B cell (primary cell): ENCODE measurements at regions not wholly inside any gene's neighbourhood (a gene's known extent, or its start where the extent isn't known, plus 50 kb on each side); places are given as distances from the start of the nearest gene placed in this dataset.

Experiments used
- ATAC-seq: fragments of 200-7000 bp; cut with Tn5 transposase; one replicate; pipeline ENCODE4 v1.10.0; 2021; ENCODE audit warnings: low read depth, mild to moderate bottlenecking, moderate number of reproducible peaks, moderate library complexity
- CTCF ChIA-PET: fragments of 350-600 bp; sonication (Branson Sonifier 250); formaldehyde crosslinking; loops from one replicate; lab custom pipeline; 2021; ENCODE audit warnings: antibody characterized with exemption, inconsistent platforms; lab: Charles Lee
- POLR2A ChIA-PET: fragments of 350-600 bp; sonication (Branson Sonifier 250); formaldehyde crosslinking; loops from one replicate; lab custom pipeline; 2021; ENCODE audit warnings: antibody characterized with exemption; lab: Charles Lee
- DNase-seq: peaks from one replicate; pipeline ENCODE4 v3.0.0; 2013
- H2AFZ ChIP-seq: 2 replicates; pipeline ENCODE4 v1.6.1; 2012; ENCODE audit warnings: mild to moderate bottlenecking, low read depth, low read length; ENCODE audit not compliant: insufficient read depth, poor library complexity, severe bottlenecking
- H3K27ac ChIP-seq, 2 donors: 1 replicate in 1 of 2; 2 replicates in 1 of 2; pipeline ENCODE4 v1.5.1; 2012 to 2013; ENCODE audit warnings: low read length in 2 of 2, mild to moderate bottlenecking in 2 of 2, moderate library complexity in 1 of 2
- H3K27me3 ChIP-seq, 4 experiments: fragments of 200-600 bp in 1 of 4; sonication (generic) in 1 of 4; replicated peaks in 1 of 4; 1 replicate in 2 of 4; 2 replicates in 2 of 4; pipeline versions ENCODE4 v1.6.1 to v1.7.0; 2013 to 2016; ENCODE audit warnings: low read length in 3 of 4, mild to moderate bottlenecking in 2 of 4, mixed read lengths in 1 of 4, moderate library complexity in 1 of 4; ENCODE audit not compliant: insufficient read depth in 4 of 4, control insufficient read depth in 3 of 4; ENCODE audit errors: control extremely low read depth in 1 of 4
- H3K36me3 ChIP-seq, 2 experiments: replicated peaks in 1 of 2; 1 replicate in 1 of 2; 2 replicates in 1 of 2; pipeline versions ENCODE4 v1.6.1 to v1.7.1; 2013; ENCODE audit warnings: low read length in 1 of 2; ENCODE audit not compliant: insufficient read depth in 2 of 2, control insufficient read depth in 1 of 2; ENCODE audit errors: control extremely low read depth in 1 of 2, extremely low read depth in 1 of 2
- H3K4me1 ChIP-seq, 2 donors: fragments of 200-600 bp in 1 of 2; sonication (generic) in 1 of 2; 1 replicate in 1 of 2; 2 replicates in 1 of 2; pipeline versions ENCODE4 v1.5.1 to v1.6.1; 2013 to 2017; ENCODE audit warnings: low read length in 2 of 2; ENCODE audit not compliant: control insufficient read depth in 2 of 2, insufficient read depth in 2 of 2
- H3K4me2 ChIP-seq: replicated peaks from 2 replicates; pipeline ENCODE3; 2012; ENCODE audit warnings: mild to moderate bottlenecking, low read depth, low read length; ENCODE audit not compliant: poor library complexity, severe bottlenecking
- H3K4me3 ChIP-seq, 5 experiments: fragments of 200-600 bp in 1 of 5; sonication (generic) in 1 of 5; 1 replicate in 3 of 5; 2 replicates in 2 of 5; pipeline versions ENCODE4 v1.5.1 to v1.7.0; 2011 to 2016; ENCODE audit warnings: low read length in 4 of 5, mild to moderate bottlenecking in 4 of 5, low read depth in 2 of 5, control low read depth in 1 of 5, moderate library complexity in 1 of 5; ENCODE audit not compliant: insufficient read depth in 1 of 5; ENCODE audit errors: control extremely low read depth in 1 of 5, extremely low read depth in 1 of 5
- H3K79me2 ChIP-seq: fragments of 200-600 bp; sonication (generic); one replicate; pipeline ENCODE4 v1.6.0; 2016; ENCODE audit warnings: low read length; ENCODE audit not compliant: control insufficient read depth, insufficient read depth
- H3K9ac ChIP-seq: fragments of 200-600 bp; sonication (generic); 2 replicates; pipeline ENCODE4 v1.6.1; 2017; ENCODE audit warnings: mild to moderate bottlenecking, low read length, moderate library complexity
- H3K9me3 ChIP-seq, 3 donors: one replicate each; pipeline versions ENCODE4 v1.6.1 to v1.7.1; 2013; ENCODE audit warnings: low read length in 2 of 3; ENCODE audit not compliant: control insufficient read depth in 2 of 3, insufficient read depth in 1 of 3; ENCODE audit errors: control extremely low read depth in 1 of 3
- H4K20me1 ChIP-seq: 2 replicates; pipeline ENCODE4 v1.6.0; 2012; ENCODE audit warnings: mild to moderate bottlenecking, low read length; ENCODE audit not compliant: insufficient read depth, control insufficient read depth, poor library complexity, severe bottlenecking
- H3K27ac Mint-ChIP-seq: one replicate; pipeline ENCODE4 v1.8.0; 2021; ENCODE audit warnings: mixed read lengths
- H3K27me3 Mint-ChIP-seq: one replicate; pipeline ENCODE4 v1.8.0; 2021; ENCODE audit warnings: mixed read lengths
- H3K4me1 Mint-ChIP-seq: one replicate; pipeline ENCODE4 v1.8.0; 2021; ENCODE audit warnings: mixed read lengths
- H3K4me3 Mint-ChIP-seq: one replicate; pipeline ENCODE4 v1.8.0; 2021; ENCODE audit warnings: mixed read lengths
- H3K9me3 Mint-ChIP-seq: one replicate; pipeline ENCODE4 v1.8.0; 2022; ENCODE audit warnings: mixed read lengths; ENCODE audit not compliant: insufficient read depth
- EZH2 ChIP-seq: IDR thresholded peaks from 2 replicates; pipeline ENCODE4 v1.6.1; 2012; ENCODE audit warnings: borderline replicate concordance, low read depth, mild to moderate bottlenecking, moderate library complexity, low read length; ENCODE audit not compliant: insufficient read depth, poor library complexity, severe bottlenecking
- WGBS: methylation state at CpG from one replicate; pipeline ENCODE4 v1.1.5; 2013; ENCODE audit warnings: missing lambda C conversion rate; ENCODE audit not compliant: insufficient coverage; 5-methylcytosine and 5-hydroxymethylcytosine counted together
- intact Hi-C: fragments of 100-400 bp; cut with micrococcal nuclease; formaldehyde crosslinking; loops from one replicate; pipeline ENCODE4 v1.10.0; 2022
- TF ChIP-seq, protein P1 (sequence below): fragments of 200-600 bp; IDR thresholded peaks from one replicate; pipeline ENCODE4 v1.8.0; 2022; ENCODE audit warnings: antibody characterized with exemption, mild to moderate bottlenecking

GRCh38 chr4:19924761-19925160, 326.9 kb upstream of the SLIT2 start:
- Histone ChIP-seq H3K27ac (no peak overlapping the region), H3K27me3 (no peaks in the 10 kb centered on the region), H3K79me2 (no peaks in the 10 kb centered on the region), H2AFZ (no peak overlapping the region), H3K4me2 (no peak overlapping the region), H3K4me3 (no peak overlapping the region), H4K20me1 (no peaks in the 10 kb centered on the region), H3K36me3 (no peaks in the 10 kb centered on the region), H3K9me3 (peaks cover 0 to 12% (median 1%) of the 10 kb centered on the region in 3 donors), H3K9ac (no peak overlapping the region), H3K4me1 (no peaks in the 10 kb centered on the region)
- no peaks in the 10 kb centered on the region for H3K27me3 Mint-ChIP-seq
- no peaks in the 10 kb centered on the region for H3K4me1 Mint-ChIP-seq
- no CpG with 5 or more reads among the region's 1 CpG for WGBS
- ATAC-seq (no peak), DNase-seq (no peak)
- TF ChIP-seq, protein P1, sequence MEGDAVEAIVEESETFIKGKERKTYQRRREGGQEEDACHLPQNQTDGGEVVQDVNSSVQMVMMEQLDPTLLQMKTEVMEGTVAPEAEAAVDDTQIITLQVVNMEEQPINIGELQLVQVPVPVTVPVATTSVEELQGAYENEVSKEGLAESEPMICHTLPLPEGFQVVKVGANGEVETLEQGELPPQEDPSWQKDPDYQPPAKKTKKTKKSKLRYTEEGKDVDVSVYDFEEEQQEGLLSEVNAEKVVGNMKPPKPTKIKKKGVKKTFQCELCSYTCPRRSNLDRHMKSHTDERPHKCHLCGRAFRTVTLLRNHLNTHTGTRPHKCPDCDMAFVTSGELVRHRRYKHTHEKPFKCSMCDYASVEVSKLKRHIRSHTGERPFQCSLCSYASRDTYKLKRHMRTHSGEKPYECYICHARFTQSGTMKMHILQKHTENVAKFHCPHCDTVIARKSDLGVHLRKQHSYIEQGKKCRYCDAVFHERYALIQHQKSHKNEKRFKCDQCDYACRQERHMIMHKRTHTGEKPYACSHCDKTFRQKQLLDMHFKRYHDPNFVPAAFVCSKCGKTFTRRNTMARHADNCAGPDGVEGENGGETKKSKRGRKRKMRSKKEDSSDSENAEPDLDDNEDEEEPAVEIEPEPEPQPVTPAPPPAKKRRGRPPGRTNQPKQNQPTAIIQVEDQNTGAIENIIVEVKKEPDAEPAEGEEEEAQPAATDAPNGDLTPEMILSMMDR = no peak
- no peak for TF ChIP-seq EZH2
- no peak overlapping the region for H3K27ac Mint-ChIP-seq
- H3K9me3 Mint-ChIP-seq = peaks cover 6% of the 10 kb centered on the region
- POLR2A ChIA-PET = no interaction called here
- CTCF ChIA-PET = no interaction called here
- H3K4me3 Mint-ChIP-seq = no peak overlapping the region
- intact Hi-C loops = no loop called here

- WGBS = no CpG with 5 or more reads among the region's 3 CpGs
- POLR2A ChIA-PET = no interaction called here
- no peak overlapping the region for H3K9ac ChIP-seq
- H3K4me1 ChIP-seq = no peaks in the 10 kb centered on the region
- TF ChIP-seq, protein P1 = no peak
- no peak for TF ChIP-seq EZH2
- no peaks in the 10 kb centered on the region for H3K27me3 Mint-ChIP-seq
- no peak for ATAC-seq
- no peak overlapping the region for H2AFZ ChIP-seq
- no peak overlapping the region for H3K27ac Mint-ChIP-seq
- intact Hi-C loops = no loop called here
- H3K4me3 ChIP-seq = no peak overlapping the region
- H3K4me2 ChIP-seq = no peak overlapping the region
- H3K27ac ChIP-seq = no peak overlapping the region
- H3K36me3 ChIP-seq = no peaks in the 10 kb centered on the region
- no peaks in the 10 kb centered on the region for H3K4me1 Mint-ChIP-seq
- no peaks in the 10 kb centered on the region for H4K20me1 ChIP-seq
- H3K79me2 ChIP-seq = no peaks in the 10 kb centered on the region
- H3K9me3 ChIP-seq = peaks cover 0 to 3% (median 0%) of the 10 kb centered on the region in 3 donors
- H3K4me3 Mint-ChIP-seq = no peak overlapping the region
- H3K27me3 ChIP-seq = no peaks in the 10 kb centered on the region
- CTCF ChIA-PET = no interaction called here
- no peak for DNase-seq
- H3K9me3 Mint-ChIP-seq = no peaks in the 10 kb centered on the region
Measured at GRCh38 chr4:19915276-19915675, 336.4 kb upstream of the SLIT2 start.
